Fibroblast of skin of back (primary cell): ENCODE measurements at regions not wholly inside any gene's neighbourhood (a gene's known extent, or its start where the extent isn't known, plus 50 kb on each side); places are given as distances from the start of the nearest gene placed in this dataset.
"Not testable (repeated sequence)": the region's sequence is repeated elsewhere in the genome, so short reads cannot be mapped to it uniquely, and the experiment has no call there.

Experiments
- DNase-seq: peaks from one replicate; pipeline ENCODE4 v3.0.0-alpha.2; 2013

- no peak for DNase-seq
Measured at GRCh38 chr3:8020047-8020841, 481.4 kb upstream of the LMCD1 start.

DNA sequence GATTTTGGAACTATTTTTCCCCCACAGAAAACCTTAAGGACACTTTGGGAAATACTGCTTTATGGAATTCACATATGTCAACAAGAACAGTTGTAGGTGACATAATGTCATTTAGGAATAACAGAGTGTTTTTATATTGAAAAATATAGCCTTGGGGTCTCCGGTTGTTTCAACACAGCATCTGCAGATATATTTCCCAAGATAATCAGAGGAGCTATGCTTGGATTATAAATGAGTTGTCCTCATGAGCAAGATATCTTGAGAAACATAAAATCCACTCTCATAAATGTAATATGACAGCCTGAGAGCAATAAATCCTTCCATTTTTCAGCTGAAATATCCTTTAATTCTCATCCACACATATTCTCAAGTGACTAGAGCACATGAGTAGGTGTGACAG is 473.7 kb upstream of the LMCD1 start:
- DNase-seq, result no peak

- no peak for DNase-seq
Measured at GRCh38 chr3:8050283-8050682, 451.3 kb upstream of the LMCD1 start.

DNA sequence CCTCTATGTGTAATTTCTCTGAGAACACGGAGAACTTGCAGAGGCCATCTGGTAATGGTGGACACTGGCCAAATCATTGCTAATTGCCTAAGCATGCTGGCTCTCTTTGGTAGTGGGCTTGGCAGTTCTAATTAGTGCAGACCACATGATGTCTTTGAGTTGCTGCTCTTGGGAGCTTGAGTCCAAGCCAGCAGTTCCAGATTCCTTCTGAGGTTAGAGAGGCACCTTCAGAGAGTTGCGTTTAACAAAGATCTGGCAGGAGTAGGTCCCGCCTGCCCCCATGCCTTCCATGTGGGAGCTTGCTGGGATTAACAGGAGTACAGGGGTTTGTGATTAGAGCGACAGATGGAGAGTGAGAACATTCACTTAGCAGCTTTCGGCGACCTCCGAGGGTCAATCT is 449.0 kb upstream of the LMCD1 start:
- DNase-seq, result no peak

DNA sequence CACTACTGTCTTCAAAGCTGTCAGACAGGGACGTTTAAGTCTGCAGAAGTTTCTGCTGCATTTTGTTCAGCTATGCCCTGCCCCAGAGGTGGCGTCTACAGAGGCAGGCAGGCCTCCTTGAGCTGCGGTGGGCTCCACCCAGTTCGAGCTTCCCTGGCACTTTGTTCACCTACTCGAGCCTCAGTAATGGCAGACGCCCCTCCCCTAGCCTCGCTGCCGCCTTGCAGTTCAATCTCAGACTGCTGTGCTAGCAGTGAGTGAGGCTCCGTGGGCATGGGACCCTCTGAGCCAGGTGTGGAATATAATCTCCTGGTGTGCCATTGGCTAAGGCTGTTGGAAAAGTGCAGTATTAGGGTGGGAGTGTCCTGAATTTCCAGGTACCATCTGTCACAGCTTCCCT is 433.5 kb upstream of the LMCD1 start:
- not testable (repeated sequence) for DNase-seq

DNA sequence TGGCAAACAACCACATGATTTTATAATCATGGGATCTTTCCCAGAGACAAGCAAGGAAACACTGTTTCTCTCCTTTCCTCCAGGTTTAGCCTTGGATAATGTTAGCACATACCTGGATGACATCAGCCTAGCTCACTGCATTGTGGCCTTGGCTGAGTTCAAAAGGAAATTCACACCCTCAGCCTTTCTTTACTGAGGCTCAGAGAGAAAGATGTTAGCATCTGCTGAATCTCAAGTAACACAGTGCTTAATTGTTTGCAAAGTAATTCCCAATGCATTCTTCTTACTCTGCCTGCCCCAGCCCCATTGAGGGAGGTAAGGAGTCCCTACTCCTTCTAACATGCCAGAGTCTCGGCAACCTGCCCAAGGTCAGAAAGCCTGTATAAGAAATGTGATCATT is 432.2 kb upstream of the LMCD1 start:
- no peak for DNase-seq

- DNase-seq, result peak; percentile 63
Measured at GRCh38 chr3:8070011-8070410, 431.6 kb upstream of the LMCD1 start.

- DNase-seq, result not testable (repeated sequence)
Measured at GRCh38 chr3:8074740-8075139, 426.9 kb upstream of the LMCD1 start.

DNA sequence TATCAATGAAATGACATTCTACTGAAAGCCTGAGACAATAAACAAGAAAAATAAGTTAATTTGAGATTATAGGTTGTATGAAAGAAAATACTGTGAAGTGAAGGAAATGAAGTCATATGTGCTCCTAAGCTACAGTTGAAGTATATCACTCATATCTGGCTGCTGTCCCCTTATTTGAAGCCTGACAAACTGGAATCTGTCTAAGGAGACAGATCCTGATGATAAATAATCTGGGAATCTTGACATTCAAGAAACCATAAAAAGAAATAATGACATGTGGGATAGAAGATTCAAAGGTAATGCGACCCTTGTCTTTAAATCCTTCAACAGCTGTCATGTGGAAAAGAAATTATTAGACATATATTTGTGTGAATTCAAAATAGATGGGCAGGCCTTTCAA is 424.5 kb upstream of the LMCD1 start:
- no peak for DNase-seq

GRCh38 chr3:8080464-8080863 is 421.2 kb upstream of the LMCD1 start:
- DNase-seq, result no peak

DNA sequence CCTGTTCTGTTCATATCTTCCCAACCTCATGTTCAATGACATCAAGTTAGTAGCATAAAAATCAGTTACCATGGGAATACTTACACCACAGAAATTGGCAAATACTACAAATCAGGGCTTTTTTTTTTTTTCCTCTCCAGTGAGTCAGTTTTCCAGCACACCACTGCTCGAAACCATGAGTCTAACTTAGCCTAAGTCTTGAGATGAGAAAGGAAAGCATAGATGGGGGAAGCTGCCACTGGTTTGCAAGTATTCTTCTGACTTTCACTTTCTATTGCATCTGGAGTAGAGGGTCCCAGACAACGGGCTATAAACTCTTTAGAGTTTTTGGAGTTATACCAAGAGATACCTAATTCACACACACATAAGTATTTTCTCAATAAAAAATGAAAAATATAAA is 416.1 kb upstream of the LMCD1 start:
- no peak for DNase-seq

DNA sequence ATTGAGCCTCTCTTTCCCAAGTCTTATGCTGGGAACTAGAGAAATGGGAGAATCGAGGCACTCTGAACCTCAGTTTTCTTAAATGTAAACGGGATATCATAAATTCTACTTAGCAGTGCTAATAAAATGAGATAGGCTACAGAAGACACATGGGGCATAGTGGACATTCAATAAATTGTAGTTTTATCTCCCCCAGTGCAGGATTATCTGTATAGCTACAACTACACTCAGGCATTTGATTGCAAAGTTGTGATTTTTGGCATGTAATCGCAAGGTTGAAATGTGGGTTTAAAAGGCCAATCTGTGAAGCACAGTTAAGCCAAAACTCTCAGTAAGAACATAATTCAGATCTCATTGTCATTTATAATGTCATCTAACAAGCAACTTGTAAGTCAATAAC is 413.7 kb upstream of the LMCD1 start:
- no peak for DNase-seq

DNA sequence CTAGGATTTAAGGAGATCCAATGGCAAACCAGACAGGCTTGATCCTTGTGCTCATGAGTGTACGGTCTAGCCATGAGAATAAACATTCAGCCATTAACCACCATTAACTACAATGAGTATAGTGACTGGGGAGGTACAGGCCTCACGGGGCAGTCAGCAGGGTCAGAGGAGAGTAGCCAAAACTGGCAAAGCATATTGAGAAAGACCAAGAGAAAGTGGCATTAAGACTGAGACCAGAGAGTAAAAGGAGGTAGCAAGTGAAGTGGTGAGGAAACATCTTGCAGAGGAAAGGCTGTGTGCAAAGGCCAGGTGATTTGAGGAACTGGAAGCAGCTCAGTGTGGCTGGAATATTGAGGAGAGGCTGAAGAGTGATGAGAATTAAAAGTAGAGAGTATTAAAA is 407.2 kb upstream of the LMCD1 start:
- DNase-seq, result no peak

GRCh38 chr3:8095724-8096123 is 405.9 kb upstream of the LMCD1 start:
- DNase-seq, result peak; percentile 5

DNA sequence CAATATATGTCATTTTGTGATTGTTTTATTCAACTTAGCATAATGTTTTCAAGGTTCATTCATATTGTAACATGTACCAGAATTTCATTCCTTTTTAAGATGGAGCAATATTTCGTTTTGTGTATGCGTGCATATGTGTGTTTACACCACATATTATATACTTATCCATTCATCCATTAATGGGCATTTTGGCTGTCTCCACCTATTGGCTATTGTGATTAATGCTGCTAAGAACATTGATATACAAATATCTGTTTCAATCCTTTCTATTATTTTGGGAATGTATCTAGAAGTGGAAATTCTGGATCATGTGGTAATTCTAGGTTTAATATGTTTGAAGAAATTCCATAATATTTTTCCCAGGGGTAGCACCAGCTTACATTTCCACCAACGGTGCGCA is 403.9 kb upstream of the LMCD1 start:
- no peak for DNase-seq

DNA sequence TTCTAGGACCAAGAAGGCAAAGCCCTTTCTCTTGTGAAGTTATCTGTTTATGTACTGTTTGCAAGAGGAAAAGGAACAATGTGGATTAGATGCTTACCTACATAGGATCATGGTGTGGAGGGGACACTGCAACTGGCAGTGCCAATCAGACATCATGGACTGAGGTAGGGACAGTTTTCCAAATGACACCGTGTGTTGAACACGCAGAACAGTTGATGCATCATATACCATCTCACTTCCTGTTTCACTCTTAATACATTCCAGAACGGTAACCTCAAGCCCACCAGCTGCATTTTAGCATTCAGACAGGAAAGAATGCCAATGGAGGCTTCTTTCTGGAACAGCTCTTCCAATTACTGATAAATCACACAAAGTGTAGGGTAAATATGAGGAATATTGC is 397.7 kb upstream of the LMCD1 start:
- DNase-seq, result peak; percentile 19

GRCh38 chr3:8106921-8107320 is 394.7 kb upstream of the LMCD1 start:
- DNase-seq, result no peak

GRCh38 chr3:8110966-8111798 is 390.4 kb upstream of the LMCD1 start:
- peak; percentile 77 for DNase-seq

DNA sequence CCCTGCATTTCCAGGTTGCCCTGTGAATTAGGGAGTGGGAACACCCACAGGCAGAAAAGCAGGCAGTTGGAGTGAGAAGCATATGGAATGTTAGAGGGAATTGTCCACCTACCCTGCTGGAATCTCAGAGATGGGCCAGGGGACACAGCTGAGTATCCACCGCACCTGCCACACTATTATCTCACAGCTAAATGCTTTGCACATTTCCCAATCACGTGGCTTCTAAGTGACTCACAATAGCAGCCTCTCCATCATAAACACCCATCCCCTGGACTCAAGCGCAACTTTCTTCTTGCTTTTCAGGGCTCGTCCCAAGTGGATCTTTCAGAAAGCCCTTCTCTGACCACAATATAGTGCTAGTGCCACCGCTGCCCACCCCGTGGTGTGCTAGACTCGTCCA is 389.0 kb upstream of the LMCD1 start:
- no peak for DNase-seq

- no peak for DNase-seq
Measured at GRCh38 chr3:8113626-8114025, 388.0 kb upstream of the LMCD1 start.

GRCh38 chr3:8128686-8129085 is 372.9 kb upstream of the LMCD1 start:
- no peak for DNase-seq

DNA sequence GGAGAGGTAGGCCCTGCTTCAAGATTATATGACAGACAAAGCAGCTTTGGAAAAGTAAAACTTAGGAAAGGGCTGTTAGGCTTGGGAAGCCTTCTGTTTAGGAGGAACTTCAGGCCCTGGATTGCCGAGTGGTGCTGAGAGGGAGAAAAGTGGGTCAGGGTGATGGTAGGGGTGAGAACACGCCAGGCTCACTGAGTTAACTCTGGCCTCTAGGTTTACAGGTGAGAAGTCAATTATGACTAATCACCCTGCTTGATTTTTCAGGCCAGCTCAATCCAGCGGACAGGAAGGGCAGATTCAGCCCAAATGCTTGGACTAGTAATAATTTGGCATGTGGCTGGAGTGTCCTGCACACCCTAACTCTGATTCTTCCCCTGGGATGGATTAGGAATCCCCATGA is 365.1 kb upstream of the LMCD1 start:
- DNase-seq, result no peak

DNA sequence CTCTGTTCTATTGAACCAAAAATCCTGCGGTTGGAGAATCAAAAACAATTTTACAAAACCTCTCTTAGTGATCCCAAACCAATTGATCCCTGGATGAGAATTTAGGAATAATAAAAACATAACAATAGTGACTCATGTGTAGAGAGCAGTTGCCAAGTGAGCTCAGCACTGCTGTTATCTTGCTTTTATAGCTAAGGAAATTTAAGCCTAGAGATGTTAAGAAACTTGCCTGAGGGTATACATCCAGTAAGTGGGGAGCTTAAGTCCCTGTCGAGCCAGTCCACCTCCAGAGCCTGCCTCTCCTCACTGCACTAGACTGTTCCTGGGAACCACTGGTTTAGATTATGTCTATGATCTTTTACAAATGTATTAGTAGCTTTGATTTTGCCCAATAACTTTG is 358.4 kb upstream of the LMCD1 start:
- peak; percentile 31 for DNase-seq

- DNase-seq, result no peak
Measured at GRCh38 chr3:8145661-8146060, 356.0 kb upstream of the LMCD1 start.
